Keratinocyte (primary cell): ENCODE measurements at regions not wholly inside any gene's neighbourhood (a gene's known extent, or its start where the extent isn't known, plus 50 kb on each side); places are given as distances from the start of the nearest gene placed in this dataset.

Experiments
- DNase-seq: peaks from one replicate; pipeline ENCODE4 v3.0.0-alpha.2; 2011; ENCODE audit warnings: low read depth, missing footprints, low spot score
- FAIRE-seq: peaks from 2 replicates; lab custom pipeline; 2011; peaks lifted over from hg19 to GRCh38; lab: Jason Lieb, UNC
- H2AFZ ChIP-seq: 2 replicates; pipeline ENCODE4 v1.6.0; 2012; ENCODE audit warnings: low read length, control low read depth, inconsistent platforms; ENCODE audit not compliant: control insufficient read depth
- H3K27ac ChIP-seq: 2 replicates; pipeline ENCODE4 v1.5.1; 2011; ENCODE audit warnings: low read length; ENCODE audit not compliant: control insufficient read depth, insufficient read depth
- H3K27me3 ChIP-seq: 3 replicates; pipeline ENCODE4 v1.6.0; 2011; ENCODE audit warnings: low read length; ENCODE audit not compliant: control insufficient read depth, insufficient read depth; ENCODE audit errors: extremely low read depth
- H3K36me3 ChIP-seq, 2 experiments: 2 replicates in 1 of 2; 3 replicates in 1 of 2; pipeline ENCODE4 v1.5.1; 2011; ENCODE audit warnings: low read length in 2 of 2, mild to moderate bottlenecking in 1 of 2; ENCODE audit not compliant: control insufficient read depth in 2 of 2, insufficient read depth in 2 of 2; ENCODE audit errors: extremely low read depth in 1 of 2
- H3K4me1 ChIP-seq: 3 replicates; pipeline ENCODE4 v1.5.1; 2011; ENCODE audit warnings: low read length; ENCODE audit not compliant: control insufficient read depth, insufficient read depth; ENCODE audit errors: extremely low read depth
- H3K4me2 ChIP-seq: 3 replicates; pipeline ENCODE4 v1.6.0; 2011; ENCODE audit warnings: low read depth, low read length; ENCODE audit not compliant: control insufficient read depth, insufficient read depth; ENCODE audit errors: extremely low read depth
- H3K4me3 ChIP-seq, 3 experiments: fragments of 200-600 bp in 1 of 3; sonication (generic) in 1 of 3; 2 replicates in 2 of 3; 3 replicates in 1 of 3; pipeline ENCODE4 v1.5.1; 2011 to 2016; ENCODE audit warnings: low read length in 3 of 3, mild to moderate bottlenecking in 3 of 3, control low read depth in 2 of 3, inconsistent platforms in 1 of 3, low read depth in 1 of 3, mixed read lengths in 1 of 3, mixed run types in 1 of 3, moderate library complexity in 1 of 3; ENCODE audit not compliant: control insufficient read depth in 2 of 3, insufficient read depth in 2 of 3; ENCODE audit errors: extremely low read depth in 1 of 3
- H3K79me2 ChIP-seq: 2 replicates; pipeline ENCODE4 v1.6.0; 2012; ENCODE audit warnings: low read length; ENCODE audit not compliant: control insufficient read depth, insufficient read depth
- H3K9ac ChIP-seq: 3 replicates; pipeline ENCODE4 v1.6.0; 2011; ENCODE audit warnings: low read length; ENCODE audit not compliant: control insufficient read depth, insufficient read depth; ENCODE audit errors: extremely low read depth
- H3K9me1 ChIP-seq: 3 replicates; pipeline ENCODE4 v1.6.0; 2011; ENCODE audit warnings: low read length; ENCODE audit not compliant: control insufficient read depth, insufficient read depth; ENCODE audit errors: extremely low read depth
- H3K9me3 ChIP-seq: 2 replicates; pipeline ENCODE4 v1.5.1; 2012; ENCODE audit warnings: low read depth, low read length; ENCODE audit not compliant: control insufficient read depth
- H4K20me1 ChIP-seq: 3 replicates; pipeline ENCODE4 v1.6.0; 2011; ENCODE audit warnings: low read length; ENCODE audit not compliant: control insufficient read depth, insufficient read depth; ENCODE audit errors: extremely low read depth
- EZH2 ChIP-seq: IDR thresholded peaks from one replicate; pipeline ENCODE4 v1.6.1; 2012; ENCODE audit warnings: inconsistent platforms, mild to moderate bottlenecking, low read length, moderate library complexity
- dilution Hi-C: fragments of 300-500 bp; cut with MboI; formaldehyde crosslinking; loops from one replicate; pipeline ENCODE4 v1.7.0; 2020; ENCODE audit warnings: low sequenced_read_pairs; ENCODE audit not compliant: extremely low pct_ligation_motif_present
- TF ChIP-seq, protein P1 (sequence below), 3 experiments: IDR thresholded peaks in 1 of 3; conservative IDR thresholded peaks in 1 of 3; optimal IDR thresholded peaks in 1 of 3; 2 replicates in 2 of 3; 3 replicates in 1 of 3; pipeline versions ENCODE3 to v1.5.1; 2011; ENCODE audit warnings: low read length in 3 of 3, mild to moderate bottlenecking in 3 of 3, moderate library complexity in 2 of 3, control low read depth in 1 of 3, inconsistent platforms in 1 of 3; ENCODE audit not compliant: insufficient read depth in 2 of 3; ENCODE audit errors: extremely low read depth in 1 of 3

DNA sequence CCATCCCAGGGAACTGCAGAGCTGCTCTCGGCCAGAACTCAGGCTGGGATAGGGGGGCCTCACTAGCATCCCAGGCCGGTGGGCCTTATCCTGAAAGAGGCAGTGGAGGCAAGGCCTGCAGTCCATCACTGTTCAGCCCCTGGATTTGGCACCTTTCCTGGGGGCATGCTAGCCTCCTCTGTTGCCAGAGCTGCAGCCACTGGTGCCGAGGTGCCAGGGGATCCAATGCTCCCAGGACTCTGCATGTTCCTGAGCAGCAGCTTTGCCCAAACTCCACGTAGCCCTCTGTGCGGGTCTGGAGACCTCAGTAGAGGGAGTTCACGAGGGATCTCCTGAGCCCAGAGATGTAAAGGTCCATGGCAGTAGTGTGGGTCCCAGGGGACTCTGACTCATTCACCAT, 551.7 kb upstream of the AMOT start:
- dilution Hi-C loops: no loop called here
- Histone ChIP-seq H4K20me1 (no peaks in the 10 kb centered on the region), H2AFZ (no peak overlapping the region), H3K4me1 (no peaks in the 10 kb centered on the region), H3K9me1 (no peaks in the 10 kb centered on the region), H3K9ac (no peak overlapping the region), H3K27me3 (no peaks in the 10 kb centered on the region), H3K9me3 (no peaks in the 10 kb centered on the region), H3K4me2 (no peak overlapping the region), H3K36me3 (no peaks in the 10 kb centered on the region), H3K27ac (no peak overlapping the region), H3K4me3 (no peak overlapping the region), H3K79me2 (no peaks in the 10 kb centered on the region)
- FAIRE-seq (no peak), DNase-seq (no peak)
- TF ChIP-seq, protein P1, sequence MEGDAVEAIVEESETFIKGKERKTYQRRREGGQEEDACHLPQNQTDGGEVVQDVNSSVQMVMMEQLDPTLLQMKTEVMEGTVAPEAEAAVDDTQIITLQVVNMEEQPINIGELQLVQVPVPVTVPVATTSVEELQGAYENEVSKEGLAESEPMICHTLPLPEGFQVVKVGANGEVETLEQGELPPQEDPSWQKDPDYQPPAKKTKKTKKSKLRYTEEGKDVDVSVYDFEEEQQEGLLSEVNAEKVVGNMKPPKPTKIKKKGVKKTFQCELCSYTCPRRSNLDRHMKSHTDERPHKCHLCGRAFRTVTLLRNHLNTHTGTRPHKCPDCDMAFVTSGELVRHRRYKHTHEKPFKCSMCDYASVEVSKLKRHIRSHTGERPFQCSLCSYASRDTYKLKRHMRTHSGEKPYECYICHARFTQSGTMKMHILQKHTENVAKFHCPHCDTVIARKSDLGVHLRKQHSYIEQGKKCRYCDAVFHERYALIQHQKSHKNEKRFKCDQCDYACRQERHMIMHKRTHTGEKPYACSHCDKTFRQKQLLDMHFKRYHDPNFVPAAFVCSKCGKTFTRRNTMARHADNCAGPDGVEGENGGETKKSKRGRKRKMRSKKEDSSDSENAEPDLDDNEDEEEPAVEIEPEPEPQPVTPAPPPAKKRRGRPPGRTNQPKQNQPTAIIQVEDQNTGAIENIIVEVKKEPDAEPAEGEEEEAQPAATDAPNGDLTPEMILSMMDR (optimal IDR thresholded peaks at IDR 0.05 in 1 of 3, IDR thresholded peaks at IDR 0.05 in 1 of 3, conservative IDR thresholded peaks at IDR 0.05 in 1 of 3; ENCODE audit: extremely low read depth in 1 of 3, insufficient read depth in 2 of 3, low read length in 3 of 3): no peak
- TF ChIP-seq EZH2: no peak

DNA sequence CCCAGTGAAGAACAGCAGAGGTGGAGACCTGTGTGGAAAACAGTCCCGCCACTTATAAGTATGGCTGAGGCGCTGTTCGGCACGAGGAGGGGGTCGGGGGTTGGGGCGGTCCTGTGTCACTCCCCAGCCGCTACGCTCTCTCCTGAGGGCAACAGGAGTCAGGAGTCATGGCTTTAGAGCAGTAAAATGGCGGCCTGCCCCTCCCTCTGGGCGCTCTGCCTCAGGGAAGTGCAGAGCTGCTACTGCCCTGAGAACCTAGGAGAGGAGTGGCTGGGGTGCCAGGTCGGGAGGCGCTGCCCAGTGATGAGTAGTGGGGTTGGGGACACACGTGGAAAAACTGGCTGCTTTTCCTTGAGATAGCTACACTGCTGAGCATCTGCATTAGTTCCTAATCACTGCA, 551.2 kb upstream of the AMOT start:
- no peaks in the 10 kb centered on the region for H4K20me1 ChIP-seq
- H3K79me2 ChIP-seq: no peaks in the 10 kb centered on the region
- H3K27me3 ChIP-seq: no peaks in the 10 kb centered on the region
- no peaks in the 10 kb centered on the region for H3K9me3 ChIP-seq
- H3K4me1 ChIP-seq: no peaks in the 10 kb centered on the region
- no peaks in the 10 kb centered on the region for H3K36me3 ChIP-seq
- FAIRE-seq (no peak), DNase-seq (no peak)
- H3K4me3 ChIP-seq: no peak overlapping the region
- H3K4me2 ChIP-seq: no peak overlapping the region
- H3K9ac ChIP-seq: no peak overlapping the region
- dilution Hi-C loops: no loop called here
- H3K27ac ChIP-seq: no peak overlapping the region
- no peak overlapping the region for H2AFZ ChIP-seq
- no peak for TF ChIP-seq EZH2
- TF ChIP-seq, protein P1 (optimal IDR thresholded peaks at IDR 0.05 in 1 of 3, IDR thresholded peaks at IDR 0.05 in 1 of 3, conservative IDR thresholded peaks at IDR 0.05 in 1 of 3; ENCODE audit: extremely low read depth in 1 of 3, insufficient read depth in 2 of 3, low read length in 3 of 3): no peak
- H3K9me1 ChIP-seq: no peaks in the 10 kb centered on the region
